ENCODE measurements at regions not wholly inside any gene's neighbourhood (a gene's known extent, or its start where the extent isn't known, plus 50 kb on each side); places are given as distances from the start of the nearest gene placed in this dataset.
A peak's percentile ranks its signal among the peaks of the same experiment; 100 is the strongest.

DNA sequence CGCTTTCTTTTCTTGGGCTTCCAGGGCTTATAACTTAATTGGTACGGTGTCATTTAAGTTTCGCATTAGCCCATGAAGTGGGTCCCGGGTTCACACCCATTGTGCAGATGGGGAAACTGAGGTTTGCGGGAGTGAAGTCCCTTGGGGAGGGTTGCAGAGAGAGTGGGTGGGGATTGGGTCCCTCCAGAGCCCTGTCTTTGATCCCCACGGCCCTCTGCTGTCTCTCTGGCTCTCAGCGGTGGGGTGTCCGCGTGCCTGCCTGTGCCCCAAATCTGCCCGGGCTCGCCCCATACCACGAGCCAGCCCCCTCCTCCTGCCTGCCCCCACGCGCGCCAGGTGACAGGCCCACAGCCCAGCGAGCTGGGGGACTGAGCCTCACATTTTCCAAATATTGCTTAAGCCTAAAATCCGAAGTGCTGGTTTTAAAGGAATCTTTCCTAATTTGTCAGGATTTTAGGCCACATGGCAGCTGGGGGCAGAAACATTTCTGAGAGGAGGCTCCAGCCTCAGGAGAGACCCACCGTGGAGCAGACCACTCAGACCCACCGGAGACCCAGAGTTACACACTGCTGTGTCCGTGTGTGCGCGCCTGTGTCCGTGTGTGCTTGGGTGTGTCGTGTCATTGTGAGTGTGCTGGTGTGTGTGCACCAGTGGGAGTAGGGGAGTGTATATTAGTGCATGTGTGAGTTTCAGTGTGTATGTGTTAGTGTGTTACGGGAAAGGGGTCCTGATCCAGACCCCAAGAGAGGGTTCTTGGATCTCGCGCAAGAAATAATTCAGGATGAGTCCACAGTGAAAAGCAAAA, 159.5 kb upstream of the IER5L start:
- DNase-seq (no peak), ATAC-seq (no peak)
- intact Hi-C loops (cut with DNase I): loop anchor here in 1 of 2 donors (5.0 to 10.0 kb wide), 2 partner anchors 75 to 277 kb away; no protein-coding TSS in a partner anchor

DNA sequence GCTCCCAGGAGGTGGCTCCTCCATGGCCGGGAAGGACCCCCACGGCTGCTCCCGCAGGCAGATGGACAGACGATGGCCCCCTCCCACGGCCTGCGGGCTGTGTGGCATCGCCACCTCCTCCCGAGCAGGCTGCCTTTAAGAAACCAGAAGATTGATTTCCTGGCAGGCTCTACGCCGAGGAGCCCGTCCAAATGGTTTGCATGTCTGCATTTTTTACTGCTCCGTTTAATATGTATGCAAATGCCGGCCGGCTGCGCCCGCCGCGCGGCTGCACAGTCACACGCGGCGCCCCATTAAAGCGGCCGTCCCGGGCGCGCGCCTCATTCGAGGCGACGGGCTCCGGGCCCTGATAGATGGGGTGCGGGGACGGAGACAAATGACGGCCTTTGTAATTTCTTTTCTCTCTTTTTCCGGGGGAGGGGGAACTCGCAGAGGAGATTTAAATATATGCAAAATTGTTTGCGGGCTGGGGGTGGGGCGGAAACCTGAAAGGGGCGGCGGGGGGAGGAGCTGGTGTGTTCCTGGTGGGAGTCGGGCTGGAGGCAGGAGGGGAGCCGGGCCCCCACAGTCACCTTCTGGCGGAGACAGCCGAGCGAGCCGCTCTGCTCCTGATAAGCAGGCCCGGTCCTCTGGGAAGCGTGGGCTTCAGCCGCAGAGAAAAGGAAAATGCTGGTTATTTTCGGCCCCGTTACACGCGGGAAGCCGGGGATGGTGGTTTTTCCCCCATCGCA, 158.7 kb upstream of the IER5L start:
- intact Hi-C loops (cut with DNase I): loop anchor here in 1 of 2 donors (5.0 to 10.0 kb wide), 2 partner anchors 76 to 278 kb away; no protein-coding TSS in a partner anchor
- ATAC-seq: peak in 1 of 2 donors; percentile 10

DNA sequence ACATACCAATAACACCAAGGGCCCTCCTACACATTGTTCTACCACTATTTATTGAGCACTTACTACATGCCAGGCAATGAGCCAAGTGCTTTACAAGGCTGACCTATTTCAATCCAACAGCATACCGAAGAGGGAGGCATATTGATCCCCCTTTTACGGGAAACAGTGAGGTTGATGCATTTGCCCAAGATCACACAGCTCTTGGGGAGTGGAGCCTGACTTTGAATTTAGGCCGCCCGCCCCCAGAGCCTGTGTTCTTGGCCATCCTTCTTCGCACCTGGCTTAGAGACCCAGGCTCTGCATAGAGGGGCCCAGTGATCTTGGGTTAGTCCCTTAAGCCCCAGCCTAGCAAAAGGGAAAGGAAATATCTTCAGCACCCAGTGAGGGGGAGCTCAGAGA, 158.1 kb upstream of the IER5L start:
- no peak for ATAC-seq
- intact Hi-C loops (cut with DNase I): loop anchor here in 1 of 2 donors (5.0 to 10.0 kb wide), 2 partner anchors 76 to 279 kb away; no protein-coding TSS in a partner anchor
- DNase-seq: no peak

More for the DNA sequence above, 158.7 kb upstream of the IER5L start:
- no peak for DNase-seq

DNA sequence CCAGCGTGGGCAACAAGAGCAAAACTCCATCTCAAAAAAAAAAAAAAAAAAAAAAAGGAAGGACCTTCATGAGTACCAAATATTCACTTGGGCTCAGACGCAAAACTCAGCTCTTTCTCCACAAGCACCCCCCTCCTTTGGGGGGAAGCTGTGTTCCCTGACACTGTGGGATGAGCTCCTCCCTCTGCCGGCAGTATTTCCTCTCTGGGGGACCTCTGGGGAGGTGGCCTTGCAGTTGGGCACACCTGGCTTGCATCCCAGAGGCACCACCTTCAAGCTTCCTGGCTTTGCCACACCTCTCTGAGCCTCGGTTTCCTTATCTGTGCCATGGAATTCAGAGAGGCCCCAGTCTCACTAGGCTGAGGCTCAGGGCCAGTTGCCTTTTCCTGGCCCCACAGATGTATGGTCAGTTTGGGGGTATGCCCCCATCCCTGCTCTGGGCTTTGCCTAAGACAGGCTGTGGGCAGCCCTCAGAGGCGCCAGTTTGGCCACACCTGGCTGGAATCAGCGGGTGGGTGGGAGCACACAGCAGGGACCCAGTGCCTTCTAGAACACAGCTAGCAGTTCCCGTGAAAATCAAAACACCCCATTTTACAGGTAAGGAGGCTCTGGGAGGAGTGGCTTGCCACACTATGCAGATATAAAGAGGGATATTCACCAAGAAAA, 157.5 kb upstream of the IER5L start:
- ATAC-seq (peak in 1 of 2 donors; percentile 5), DNase-seq (no peak)
- intact Hi-C loops (cut with DNase I): loop anchor here in 1 of 2 donors (5.0 to 10.0 kb wide), 2 partner anchors 77 to 279 kb away; no protein-coding TSS in a partner anchor

- intact Hi-C loops (cut with DNase I): loop anchor here in 1 of 2 donors (10.0 kb wide), 1 partner anchor 280 kb away; no protein-coding TSS in a partner anchor
- peak; percentile 94 for DNase-seq
- peak; percentile 90 to 91 for ATAC-seq
These were observed 156.3 kb upstream of the IER5L start for GRCh38 chr9:129334105-129334935.

GRCh38 chr9:129333617-129334104, 155.6 kb upstream of the IER5L start:
- ATAC-seq: peak in 1 of 2 donors; percentile 21
- DNase-seq: no peak
- intact Hi-C loops (cut with DNase I): loop anchor here in 1 of 2 donors (10.0 kb wide), 1 partner anchor 281 kb away; no protein-coding TSS in a partner anchor

- ATAC-seq (no peak), DNase-seq (no peak)
- intact Hi-C loops (cut with DNase I): loop anchor here in 1 of 2 donors (10.0 kb wide), 1 partner anchor 282 kb away; no protein-coding TSS in a partner anchor
These were observed 154.5 kb upstream of the IER5L start for GRCh38 chr9:129332581-129332980.

DNA sequence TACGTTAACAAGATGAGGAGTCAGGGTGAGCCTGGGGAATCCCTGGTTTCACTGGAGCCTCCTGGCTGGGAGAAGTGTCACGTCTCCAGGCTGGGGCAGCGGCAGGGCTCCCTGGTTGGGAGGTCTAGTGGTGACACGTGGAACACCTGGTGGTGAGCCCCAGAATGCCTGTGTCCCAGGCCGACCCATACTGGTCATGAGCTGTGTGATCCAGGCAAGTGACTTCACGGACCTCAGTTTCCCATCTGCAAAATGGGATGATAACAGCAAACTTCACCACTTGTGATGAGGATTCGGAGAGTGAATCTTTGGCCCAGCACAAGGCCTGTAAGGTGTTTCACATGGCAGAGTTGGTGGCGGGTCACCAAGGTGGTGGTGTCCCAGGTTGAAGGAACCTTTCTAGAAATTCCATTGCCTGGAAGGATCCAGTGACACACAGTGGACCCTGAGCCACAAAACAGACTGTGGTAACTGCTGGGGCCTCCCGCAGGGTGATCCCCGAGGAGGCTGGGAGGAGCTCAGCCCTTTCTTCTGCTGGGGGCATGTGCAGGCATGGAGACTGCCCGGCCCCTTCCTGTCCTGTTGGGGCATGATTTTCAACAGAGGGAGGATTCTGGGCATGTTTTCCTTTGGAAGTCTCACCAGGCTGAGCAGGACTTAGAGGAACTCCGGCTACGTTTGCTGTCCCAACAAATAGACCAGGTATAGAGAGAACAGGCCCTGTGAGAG, 153.9 kb upstream of the IER5L start:
- no peak for DNase-seq
- intact Hi-C loops (cut with DNase I): loop anchor here in 1 of 2 donors (10.0 kb wide), 1 partner anchor 283 kb away; no protein-coding TSS in a partner anchor
- no peak for ATAC-seq

DNA sequence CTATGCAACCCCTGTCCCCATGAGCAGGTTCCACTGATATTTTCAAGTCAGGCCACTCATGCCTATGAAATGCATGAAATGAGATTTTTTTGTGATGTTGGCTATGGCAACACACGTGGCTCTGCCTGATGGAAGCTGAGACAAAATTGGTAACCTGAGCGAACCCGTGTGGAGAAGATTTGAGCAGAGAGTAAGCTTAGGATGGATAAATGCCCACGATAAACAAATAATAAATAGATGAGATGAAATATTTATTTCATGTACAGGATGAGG, 153.4 kb upstream of the IER5L start:
- DNase-seq: no peak
- intact Hi-C loops (cut with DNase I): loop anchor here in 1 of 2 donors (10.0 kb wide), 1 partner anchor 283 kb away; no protein-coding TSS in a partner anchor
- ATAC-seq: no peak

DNA sequence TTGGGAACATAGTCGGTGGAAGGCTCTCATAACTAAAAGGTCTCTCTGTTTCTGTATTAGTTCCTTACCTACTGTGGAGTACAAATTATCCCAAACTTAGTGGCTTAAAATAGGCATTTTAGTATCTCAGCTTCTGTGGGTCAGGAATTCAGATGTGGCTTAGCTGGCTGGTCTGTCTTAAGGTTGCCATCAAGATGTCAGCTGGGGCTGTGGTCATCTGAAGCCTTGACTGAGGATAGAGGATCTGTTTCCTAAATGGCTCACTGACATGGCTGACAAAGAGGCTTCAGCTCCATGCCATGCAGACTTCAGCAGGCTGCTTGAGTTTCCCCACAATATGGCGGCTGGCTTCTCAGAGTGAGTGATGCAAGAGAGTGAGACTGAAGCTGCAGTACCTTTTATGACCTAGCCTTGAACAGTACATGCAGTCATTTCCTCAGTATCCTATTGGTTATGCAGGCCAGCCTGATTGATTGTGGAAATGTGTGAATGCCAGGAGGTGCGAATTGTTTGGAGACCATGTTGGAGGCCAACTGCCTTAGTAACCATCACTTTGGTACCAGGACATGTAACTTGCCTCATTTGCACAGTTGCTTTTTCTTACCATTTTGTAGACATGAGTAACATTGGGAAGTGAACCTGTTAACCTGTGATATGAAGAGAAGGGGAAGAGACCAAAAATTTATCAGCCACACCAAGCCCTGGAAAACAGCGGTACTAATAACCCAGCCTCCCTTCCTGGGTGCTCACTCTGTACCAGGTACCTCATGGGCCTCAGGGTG, 152.8 kb upstream of the IER5L start:
- DNase-seq: no peak
- no peak for ATAC-seq
- intact Hi-C loops (cut with DNase I): loop anchor here in 1 of 2 donors (10.0 kb wide), 1 partner anchor 284 kb away; no protein-coding TSS in a partner anchor

- intact Hi-C loops (cut with DNase I): loop anchor here in 1 of 2 donors (10.0 kb wide), 1 partner anchor 154 kb away; the partner anchor contains the start of gene IER5L
- DNase-seq: no peak
- ATAC-seq: peak in 1 of 2 donors; percentile 45
These were observed 150.4 kb upstream of the IER5L start for GRCh38 chr9:129328355-129329042.

- no peak for ATAC-seq
- DNase-seq: no peak
These were observed 149.7 kb upstream of the IER5L start for GRCh38 chr9:129327552-129328328.

GRCh38 chr9:129326061-129327005, 148.3 kb upstream of the IER5L start:
- ATAC-seq (no peak), DNase-seq (no peak)
- intact Hi-C loops (cut with DNase I): loop anchor here in 1 of 2 donors (10.0 kb wide), 1 partner anchor 152 kb away; the partner anchor contains the start of gene IER5L

More at GRCh38 chr9:129327552-129328328, 149.7 kb upstream of the IER5L start:
- intact Hi-C loops (cut with DNase I): loop anchor here in 1 of 2 donors (10.0 kb wide), 1 partner anchor 153 kb away; the partner anchor contains the start of gene IER5L

Measured in left cardiac atrium (tissue), 4 donors.